Astrocyte of the spinal cord (primary cell): ENCODE measurements at regions not wholly inside any gene's neighbourhood (a gene's known extent, or its start where the extent isn't known, plus 50 kb on each side); places are given as distances from the start of the nearest gene placed in this dataset.
A peak's percentile ranks its signal among the peaks of the same experiment; 100 is the strongest.

Source experiments
- DNase-seq: peaks from one replicate; pipeline ENCODE4 v3.0.0; 2011; ENCODE audit warnings: low read depth, low spot score
- H3K4me3 ChIP-seq: 2 replicates; pipeline ENCODE4 v1.5.1; 2011; ENCODE audit warnings: low read depth, mild to moderate bottlenecking, low read length, moderate library complexity
- CTCF ChIP-seq: IDR thresholded peaks from 2 replicates; pipeline ENCODE4 v1.5.1; 2012; ENCODE audit warnings: low read depth, mild to moderate bottlenecking, low read length, inconsistent platforms
- in situ Hi-C: cut with HindIII; loops from 2 replicates; pipeline ENCODE4 v1.10.0; 2017; ENCODE audit warnings: low sequenced_read_pairs

DNA sequence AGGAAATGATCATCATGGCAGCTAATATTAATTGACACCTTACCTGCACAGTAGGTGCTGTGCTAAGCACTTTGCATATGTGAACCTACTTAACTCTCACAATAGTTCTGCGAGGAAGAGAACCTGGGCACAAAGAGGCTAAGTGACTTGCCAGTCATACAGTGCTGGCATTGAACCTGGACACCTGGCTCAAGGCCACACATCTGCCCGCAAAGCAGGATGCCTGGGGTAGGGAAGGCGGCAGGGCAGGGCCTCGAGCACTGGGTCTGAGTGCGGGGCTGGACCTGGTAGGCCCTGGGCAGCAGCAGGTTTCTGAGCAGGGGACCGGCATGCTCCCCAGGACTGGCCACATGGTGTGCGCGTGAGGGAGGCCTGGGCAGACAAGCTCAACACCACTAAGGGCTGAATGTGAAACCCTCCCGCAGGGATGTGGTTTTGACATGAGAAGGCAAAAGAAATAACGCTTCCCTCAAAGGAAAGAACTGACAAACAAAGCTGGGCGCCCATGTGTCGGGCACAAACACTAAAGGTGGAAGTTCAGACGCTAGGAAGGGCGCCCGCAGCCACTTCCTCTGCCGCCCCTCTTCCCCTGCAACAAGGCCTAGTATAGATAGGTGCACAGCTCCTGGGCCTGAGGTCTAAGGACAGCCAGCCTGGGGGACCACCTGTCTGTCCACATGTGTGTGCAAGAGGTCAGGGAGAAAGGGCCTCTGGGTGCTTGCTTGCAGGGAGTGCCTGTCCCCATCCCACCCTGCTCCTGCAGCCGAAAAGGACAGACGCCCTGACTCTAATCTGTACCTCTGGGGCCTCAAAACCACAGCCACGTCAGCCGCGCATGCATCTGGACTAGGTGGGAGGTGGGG is 92.5 kb downstream of the ZFP36L2 start:
- in situ Hi-C loops, result no loop called here
- H3K4me3 ChIP-seq, result no peak overlapping the region
- TF ChIP-seq CTCF, result no peak
- DNase-seq, result no peak

GRCh38 chr2:43133336-43133707 is 93.1 kb downstream of the ZFP36L2 start:
- TF ChIP-seq CTCF, result no peak
- DNase-seq, result no peak
- no peak overlapping the region for H3K4me3 ChIP-seq
- in situ Hi-C loops, result no loop called here

DNA sequence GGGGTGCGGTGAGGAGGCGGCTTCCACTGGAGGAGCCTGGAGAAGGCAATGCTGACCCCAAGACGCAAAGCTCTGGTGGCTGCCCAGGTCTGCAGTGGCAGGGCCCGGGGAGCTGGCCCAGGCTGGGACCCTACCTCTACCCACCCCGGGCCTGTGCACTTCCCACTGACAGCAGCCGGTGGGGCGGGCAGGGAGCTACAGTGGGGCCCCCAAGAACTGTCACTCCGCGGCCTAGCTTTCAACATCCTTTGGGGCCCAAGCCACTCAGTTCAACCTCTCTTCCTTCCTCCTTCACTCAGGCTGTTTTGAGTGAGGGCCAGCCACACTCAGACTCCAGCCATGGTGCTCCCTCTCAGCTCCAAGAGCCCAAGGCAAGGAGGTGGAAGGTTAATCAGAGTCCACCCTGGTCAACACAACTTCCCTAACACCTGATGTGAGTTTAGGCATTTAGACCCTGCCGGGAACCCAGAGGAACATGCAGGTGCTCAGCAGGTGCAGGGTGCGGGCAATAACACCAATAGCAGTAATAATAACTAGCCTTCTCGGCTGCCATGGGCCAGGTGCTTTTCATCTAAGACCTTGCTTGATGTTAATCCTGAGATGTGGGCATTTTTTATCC is 93.6 kb downstream of the ZFP36L2 start:
- H3K4me3 ChIP-seq, result no peak overlapping the region
- no peak for TF ChIP-seq CTCF
- in situ Hi-C loops, result no loop called here
- no peak for DNase-seq

DNA sequence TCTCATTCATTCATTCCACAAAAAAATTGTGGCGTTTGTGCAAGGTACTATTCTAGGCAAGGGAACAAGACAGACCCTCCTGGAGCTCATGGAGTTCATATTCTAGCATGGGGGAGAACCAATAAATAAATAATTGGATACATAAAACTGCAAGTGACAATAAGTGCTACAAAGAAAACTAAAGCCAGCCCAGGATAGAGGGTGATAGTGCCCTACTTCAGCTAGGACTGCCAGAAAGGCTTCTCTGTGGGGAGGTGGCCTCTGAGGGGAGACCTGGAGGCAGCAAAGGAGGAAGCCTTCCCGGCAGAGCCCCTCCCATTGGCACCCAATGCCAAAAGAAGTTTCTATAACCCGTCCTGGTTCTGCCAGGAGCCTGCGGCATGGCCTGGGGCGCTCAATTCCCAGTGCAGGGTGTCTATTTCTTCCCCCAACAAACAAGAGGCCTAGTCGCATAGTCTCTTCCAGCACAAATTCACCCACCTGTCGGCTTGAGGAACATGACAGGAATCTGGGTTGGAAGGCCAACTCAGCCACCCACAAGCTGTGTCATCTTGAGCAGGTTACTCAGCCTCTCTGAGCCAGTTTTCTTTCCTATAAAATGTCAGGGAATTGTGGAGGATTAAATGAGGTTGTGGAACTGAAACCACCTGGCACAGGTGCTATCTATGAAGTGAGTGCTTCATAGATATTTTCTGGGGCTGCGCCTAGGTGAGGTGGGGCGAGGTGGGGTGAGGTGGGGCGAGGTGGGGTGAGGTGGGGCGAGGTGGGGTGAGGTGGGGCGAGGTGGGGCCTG is 94.3 kb downstream of the ZFP36L2 start:
- DNase-seq, result no peak
- in situ Hi-C loops, result no loop called here
- H3K4me3 ChIP-seq, result no peak overlapping the region
- TF ChIP-seq CTCF, result no peak

DNA sequence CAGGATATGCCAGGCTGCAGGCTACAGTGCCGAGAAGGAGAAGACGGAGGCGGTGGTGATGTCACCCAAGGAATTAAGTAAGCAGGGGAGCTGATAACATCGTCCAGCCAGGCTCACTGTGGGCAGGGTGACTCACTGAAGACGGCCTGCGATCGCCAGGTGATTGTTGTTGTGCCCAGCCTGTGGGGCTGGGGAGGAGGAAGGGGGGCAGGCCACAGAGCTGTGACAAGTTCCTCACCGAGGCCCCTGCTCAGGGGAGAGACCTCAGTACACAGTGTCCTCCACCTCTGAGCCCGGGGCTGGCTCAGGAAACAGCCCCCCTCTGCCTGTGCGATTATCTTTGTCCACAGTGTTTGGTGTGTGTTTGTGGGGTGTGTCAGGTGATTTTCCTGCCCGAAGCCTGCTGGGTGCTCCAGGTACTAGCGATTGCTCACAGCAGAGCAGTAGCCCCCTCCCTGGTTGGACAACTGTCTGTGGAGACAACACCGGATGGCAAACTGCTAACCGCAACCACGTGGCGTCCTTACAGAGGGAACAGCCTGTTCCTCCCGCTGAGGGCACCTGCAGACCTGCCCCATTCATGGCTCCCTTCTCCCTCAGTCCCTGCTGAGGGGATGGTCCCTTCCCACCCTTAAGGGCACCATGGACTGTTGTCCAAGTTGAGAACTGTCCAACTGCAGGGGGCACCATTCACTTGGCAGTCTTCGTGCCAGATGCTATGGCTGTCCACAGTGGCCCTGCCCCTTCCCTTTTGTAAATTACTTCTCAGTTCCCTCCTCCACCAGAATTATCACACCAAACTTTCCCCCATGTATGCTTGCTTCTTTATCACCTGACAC is 95.1 kb downstream of the ZFP36L2 start:
- TF ChIP-seq CTCF, result peak; percentile 46
- in situ Hi-C loops, result no loop called here
- no peak overlapping the region for H3K4me3 ChIP-seq
- DNase-seq, result peak; percentile 86

DNA sequence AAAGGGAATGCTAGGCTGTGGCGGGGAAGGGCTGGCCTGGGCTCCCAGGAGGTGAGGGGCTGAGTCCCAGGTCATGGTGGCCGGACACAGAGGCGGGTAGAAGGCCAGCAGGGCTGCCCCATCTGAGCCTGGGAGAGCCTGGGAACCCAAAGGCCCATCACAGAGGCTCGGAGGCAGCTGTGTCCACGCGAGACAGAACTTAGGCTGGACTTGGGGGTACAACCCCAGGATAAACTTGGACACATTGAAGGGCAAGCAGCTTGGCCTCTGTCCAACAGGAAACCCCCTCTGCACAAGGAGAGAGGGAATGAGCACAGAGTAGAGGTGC is 95.9 kb downstream of the ZFP36L2 start:
- no peak for DNase-seq
- in situ Hi-C loops, result no loop called here
- no peak for TF ChIP-seq CTCF
- no peak overlapping the region for H3K4me3 ChIP-seq
